Hepatocyte (in vitro differentiated cells): ENCODE measurements at regions not wholly inside any gene's neighbourhood (a gene's known extent, or its start where the extent isn't known, plus 50 kb on each side); places are given as distances from the start of the nearest gene placed in this dataset.

Experiments
- CTCF ChIP-seq: fragments of 200-600 bp; sonication (generic); IDR thresholded peaks from 2 replicates; pipeline ENCODE4 v1.5.1; 2016; ENCODE audit warnings: antibody characterized with exemption, mild to moderate bottlenecking; ENCODE audit not compliant: poor library complexity
- EZH2 ChIP-seq: fragments of 200-600 bp; sonication (generic); IDR thresholded peaks from 2 replicates; pipeline ENCODE4 v1.6.1; 2016; ENCODE audit warnings: antibody characterized with exemption, mild to moderate bottlenecking, borderline replicate concordance

DNA sequence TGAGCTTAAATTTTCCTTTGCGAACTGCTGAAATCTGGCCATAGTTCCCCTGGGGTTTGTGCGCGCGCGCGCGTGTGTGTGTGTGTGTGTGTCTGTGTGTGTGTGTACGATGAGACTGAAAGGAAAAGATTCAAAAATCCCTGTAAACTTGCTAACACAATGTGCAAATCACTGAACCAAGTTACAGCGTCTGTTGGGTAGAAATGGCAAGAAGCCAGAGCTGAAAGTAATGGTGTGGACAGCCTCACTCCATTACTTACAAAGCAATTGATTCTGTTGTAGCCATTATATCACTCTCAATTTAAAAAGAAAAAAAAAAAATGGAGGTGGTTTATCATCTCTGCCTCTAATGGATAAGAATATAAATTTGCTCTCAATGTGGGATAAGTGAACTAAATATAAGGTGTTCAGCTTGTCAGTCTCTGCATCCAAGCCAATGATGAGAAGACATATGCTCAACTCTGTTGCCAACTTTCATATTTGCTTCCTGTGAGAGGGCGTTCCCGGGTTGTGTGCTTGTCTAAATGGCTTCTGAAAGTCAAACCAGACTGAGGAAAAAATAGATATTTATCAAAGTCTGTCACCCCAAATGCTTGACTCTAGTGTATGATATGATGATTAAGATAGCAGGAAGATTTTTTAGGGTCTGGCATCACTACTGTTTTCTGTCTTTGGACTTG is 422.2 kb downstream of the ZNF385D start:
- no peak for TF ChIP-seq CTCF
- no peak for TF ChIP-seq EZH2
